HepG2 (cell line): ENCODE measurements at regions not wholly inside any gene's neighbourhood (a gene's known extent, or its start where the extent isn't known, plus 50 kb on each side); places are given as distances from the start of the nearest gene placed in this dataset.

ENCODE experiments used
- ATAC-seq: fragments of 200-7000 bp; cut with Tn5 transposase; 3 replicates; pipeline ENCODE4 v1.9.1; 2020; ENCODE audit warnings: mild to moderate bottlenecking, moderate library complexity
- BruUV-seq: library from RNA; stranded (reverse); fragments of 400-500 nt; replicated peaks from 2 replicates; lab custom pipeline; 2021; lab: Mats Ljungman, UMichigan
- CTCF ChIA-PET: fragments of 300-600 bp; formaldehyde crosslinking; extraction: SDS; loops from one replicate; lab custom pipeline; 2021; ENCODE audit warnings: low total read pairs, inconsistent platforms, low intra/inter-chr PET ratio; lab: Yijun Ruan, JAX
- POLR2A ChIA-PET: fragments of 350-600 bp; sonication (Branson Sonifier 250); formaldehyde crosslinking; loops from one replicate; lab custom pipeline; 2020; ENCODE audit warnings: antibody characterized with exemption, inconsistent platforms; lab: Yijun Ruan, JAX
- DNase-seq: peaks from one replicate; pipeline ENCODE4 v3.0.0-alpha.2; 2015; ENCODE audit warnings: low spot score
- FAIRE-seq: peaks from 3 replicates; lab custom pipeline; 2011; peaks lifted over from hg19 to GRCh38; lab: Jason Lieb, UNC
- H2AFZ ChIP-seq: one replicate; pipeline ENCODE4 v1.6.1; 2011; ENCODE audit warnings: low read length, inconsistent platforms
- H3K27ac ChIP-seq: fragments of 300-600 bp; 3 replicates; pipeline ENCODE4 v1.8.0; 2011; ENCODE audit warnings: mixed run types, mild to moderate bottlenecking, mixed read lengths, low read length, inconsistent platforms; ENCODE audit not compliant: insufficient read depth; ENCODE audit errors: extremely low read length
- H3K27me3 ChIP-seq, 2 experiments: fragments of 200-600 bp in 1 of 2; 2 replicates in 1 of 2; 3 replicates in 1 of 2; pipeline versions ENCODE4 v1.6.0 to v1.8.0; 2011; ENCODE audit warnings: low read length in 2 of 2, mild to moderate bottlenecking in 2 of 2, moderate library complexity in 2 of 2, inconsistent platforms in 1 of 2; ENCODE audit not compliant: insufficient read depth in 2 of 2, control insufficient read depth in 1 of 2
- H3K36me3 ChIP-seq, 2 experiments: fragments of 200-600 bp in 1 of 2; replicated peaks in 1 of 2; 2 replicates in 1 of 2; 3 replicates in 1 of 2; pipeline versions ENCODE4 v1.5.1 to v1.8.0; 2011; ENCODE audit warnings: low read length in 2 of 2, inconsistent platforms in 1 of 2; ENCODE audit not compliant: insufficient read depth in 2 of 2, control insufficient read depth in 1 of 2
- H3K4me1 ChIP-seq: 2 replicates; pipeline ENCODE4 v1.5.1; 2012; ENCODE audit warnings: low read length, inconsistent platforms; ENCODE audit not compliant: insufficient read depth
- H3K4me2 ChIP-seq: 2 replicates; pipeline ENCODE4 v1.6.0; 2011; ENCODE audit warnings: low read depth, low read length, inconsistent platforms
- H3K4me3 ChIP-seq, 3 experiments: fragments of 200-600 bp in 1 of 3; sonication (generic), shearing (Covaris generic) in 1 of 3; replicated peaks in 1 of 3; 2 replicates each; pipeline ENCODE4 v1.5.1; 2011 to 2016; ENCODE audit warnings: low read length in 3 of 3, inconsistent platforms in 2 of 3, low read depth in 2 of 3, mild to moderate bottlenecking in 2 of 3, control low read depth in 1 of 3, mixed read lengths in 1 of 3; ENCODE audit not compliant: insufficient read depth in 1 of 3
- H3K79me2 ChIP-seq: one replicate; pipeline ENCODE4 v1.6.1; 2011; ENCODE audit warnings: low read length, inconsistent platforms; ENCODE audit not compliant: insufficient read depth
- H3K9ac ChIP-seq: 2 replicates; pipeline ENCODE4 v1.6.0; 2011; ENCODE audit warnings: mild to moderate bottlenecking, low read depth, low read length, inconsistent platforms; ENCODE audit not compliant: insufficient read depth
- H3K9me3 ChIP-seq: 2 replicates; pipeline ENCODE4 v1.5.1; 2012; ENCODE audit warnings: mild to moderate bottlenecking, low read length
- H4K20me1 ChIP-seq: 2 replicates; pipeline ENCODE4 v1.6.0; 2011; ENCODE audit warnings: inconsistent platforms, mild to moderate bottlenecking, low read length, moderate library complexity; ENCODE audit not compliant: insufficient read depth
- DR1 ChIP-seq: sonication (generic); formaldehyde crosslinking; IDR thresholded peaks from 2 replicates; pipeline ENCODE4 v1.8.0; 2021; ENCODE audit warnings: mild to moderate bottlenecking, missing genetic modification reagents, inconsistent platforms
- FOXO1 ChIP-seq: sonication (generic); formaldehyde crosslinking; IDR thresholded peaks from 2 replicates; pipeline ENCODE4 v1.4.0; 2020; ENCODE audit warnings: missing genetic modification reagents
- FOXP1 ChIP-seq, 2 experiments: fragments of 450-650 bp in 1 of 2; IDR thresholded peaks; 2 replicates each; pipeline ENCODE4 v1.6.1; 2017 to 2018; ENCODE audit warnings: antibody characterized with exemption in 1 of 2
- HNF1A ChIP-seq, 2 experiments: sonication (generic) in 1 of 2; formaldehyde crosslinking in 1 of 2; IDR thresholded peaks; 2 replicates each; pipeline versions ENCODE4 v1.4.0 to v1.6.1; 2016 to 2020; ENCODE audit warnings: borderline replicate concordance in 1 of 2, low read depth in 1 of 2, mild to moderate bottlenecking in 1 of 2, missing genetic modification reagents in 1 of 2
- HNF1B ChIP-seq: sonication (generic); formaldehyde crosslinking; IDR thresholded peaks from 2 replicates; pipeline ENCODE4 v1.5.1; 2020; ENCODE audit warnings: mild to moderate bottlenecking, moderate library complexity, missing genetic modification reagents
- MAFG ChIP-seq: sonication (generic); formaldehyde crosslinking; IDR thresholded peaks from 2 replicates; pipeline ENCODE4 v1.5.1; 2020; ENCODE audit warnings: mild to moderate bottlenecking, missing genetic modification reagents
- RBFOX2 ChIP-seq: fragments of 200-400 bp; formaldehyde crosslinking; IDR thresholded peaks from 2 replicates; pipeline ENCODE4 v1.6.1; 2017; ENCODE audit warnings: low read depth, mild to moderate bottlenecking, low read length
- SYNCRIP ChIP-seq: fragments of 200-400 bp; formaldehyde crosslinking; IDR thresholded peaks from 2 replicates; pipeline ENCODE4 v1.6.1; 2018; ENCODE audit warnings: mild to moderate bottlenecking, low read depth, low read length; ENCODE audit not compliant: insufficient read depth
- ZBTB20 ChIP-seq: sonication (generic); formaldehyde crosslinking; IDR thresholded peaks from 2 replicates; pipeline ENCODE4 v1.8.1; 2023; ENCODE audit warnings: missing genetic modification reagents, low read depth, mild to moderate bottlenecking, borderline replicate concordance
- ZNF253 ChIP-seq: sonication (generic); formaldehyde crosslinking; IDR thresholded peaks from 2 replicates; pipeline ENCODE4 v1.8.0; 2022; ENCODE audit warnings: mild to moderate bottlenecking, missing genetic modification reagents, borderline replicate concordance
- ZNF263 ChIP-seq: sonication (generic); formaldehyde crosslinking; IDR thresholded peaks from 2 replicates; pipeline ENCODE4 v1.4.0; 2020; ENCODE audit warnings: missing genetic modification reagents
- ZNF383 ChIP-seq: sonication (generic); formaldehyde crosslinking; IDR thresholded peaks from 2 replicates; pipeline ENCODE4 v1.4.0; 2020; ENCODE audit warnings: missing genetic modification reagents, mild to moderate bottlenecking, borderline replicate concordance
- ZNF414 ChIP-seq: sonication (generic); formaldehyde crosslinking; IDR thresholded peaks from 2 replicates; pipeline ENCODE4 v1.5.0; 2020; ENCODE audit warnings: missing genetic modification reagents
- ZNF530 ChIP-seq: sonication (generic); formaldehyde crosslinking; IDR thresholded peaks from 2 replicates; pipeline ENCODE4 v1.5.0; 2020; ENCODE audit warnings: low read depth, mild to moderate bottlenecking, missing genetic modification reagents
- WGBS: methylation state at CpG from one replicate; pipeline ENCODE4 v1.1.6; 2017; ENCODE audit warnings: low lambda C conversion rate; 5-methylcytosine and 5-hydroxymethylcytosine counted together
- in situ Hi-C: cut with HindIII; loops from 2 replicates; pipeline ENCODE4 v1.10.0; 2017; ENCODE audit warnings: low pct_unique_long_range_greater_than_20kb; ENCODE audit not compliant: extremely low pct_ligation_motif_present
- intact Hi-C: fragments of 100-400 bp; cut with micrococcal nuclease; formaldehyde crosslinking; loops from one replicate; pipeline ENCODE4 v1.10.0; 2022; ENCODE audit not compliant: unreplicated experiment
- TF ChIP-seq, protein P1 (sequence below): sonication (generic); formaldehyde crosslinking; IDR thresholded peaks from 2 replicates; pipeline ENCODE4 v1.4.0; 2020; ENCODE audit warnings: mild to moderate bottlenecking, missing genetic modification reagents
- TF ChIP-seq, protein P2 (sequence below): sonication (generic); formaldehyde crosslinking; IDR thresholded peaks from 2 replicates; pipeline ENCODE4 v1.8.1; 2023; ENCODE audit warnings: missing genetic modification reagents, inconsistent platforms, borderline replicate concordance

- H3K9me3 ChIP-seq = peaks cover 62% of the 10 kb centered on the region
- DNase-seq (no peak), FAIRE-seq (no peak), ATAC-seq (no peak)
- 28% methylated on average over 1 of the region's 1 CpG for WGBS
- H2AFZ ChIP-seq = no peak overlapping the region
- no peak overlapping the region for H3K27ac ChIP-seq
- in situ Hi-C loops (no loop called here), intact Hi-C loops (no loop called here)
- no peak overlapping the region for H3K4me3 ChIP-seq
- no peaks in the 10 kb centered on the region for H3K79me2 ChIP-seq
- ChIA-PET CTCF (no interaction called here), POLR2A (no interaction called here)
- H3K27me3 ChIP-seq = no peaks in the 10 kb centered on the region
- no peak for TF ChIP-seq HNF1B (CRISPR knock-in tag)
- TF ChIP-seq, protein P1, sequence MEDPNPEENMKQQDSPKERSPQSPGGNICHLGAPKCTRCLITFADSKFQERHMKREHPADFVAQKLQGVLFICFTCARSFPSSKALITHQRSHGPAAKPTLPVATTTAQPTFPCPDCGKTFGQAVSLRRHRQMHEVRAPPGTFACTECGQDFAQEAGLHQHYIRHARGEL (CRISPR knock-in tag) = no peak
- no peak for TF ChIP-seq DR1 (CRISPR knock-in tag)
- no peak for TF ChIP-seq ZNF253 (CRISPR knock-in tag)
- no peak for TF ChIP-seq FOXP1 (IDR thresholded peaks at IDR 0.05)
- no peak for TF ChIP-seq FOXP1 (CRISPR knock-in tag; IDR thresholded peaks at IDR 0.05)
- TF ChIP-seq ZNF263 = no peak
- no peak for TF ChIP-seq SYNCRIP
- TF ChIP-seq ZNF414 (CRISPR knock-in tag) = no peak
- no peak for TF ChIP-seq HNF1A (IDR thresholded peaks at IDR 0.05; ENCODE audit: low read depth)
- TF ChIP-seq HNF1A (CRISPR knock-in tag; IDR thresholded peaks at IDR 0.05; ENCODE audit: borderline replicate concordance) = no peak
- TF ChIP-seq ZBTB20 = no peak
- TF ChIP-seq ZNF530 = no peak
- TF ChIP-seq MAFG (CRISPR knock-in tag) = no peak
- TF ChIP-seq, protein P2, sequence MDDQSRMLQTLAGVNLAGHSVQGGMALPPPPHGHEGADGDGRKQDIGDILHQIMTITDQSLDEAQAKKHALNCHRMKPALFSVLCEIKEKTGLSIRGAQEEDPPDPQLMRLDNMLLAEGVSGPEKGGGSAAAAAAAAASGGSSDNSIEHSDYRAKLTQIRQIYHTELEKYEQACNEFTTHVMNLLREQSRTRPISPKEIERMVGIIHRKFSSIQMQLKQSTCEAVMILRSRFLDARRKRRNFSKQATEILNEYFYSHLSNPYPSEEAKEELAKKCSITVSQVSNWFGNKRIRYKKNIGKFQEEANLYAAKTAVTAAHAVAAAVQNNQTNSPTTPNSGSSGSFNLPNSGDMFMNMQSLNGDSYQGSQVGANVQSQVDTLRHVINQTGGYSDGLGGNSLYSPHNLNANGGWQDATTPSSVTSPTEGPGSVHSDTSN (CRISPR knock-in tag) = no peak
- no peak for TF ChIP-seq FOXO1
- TF ChIP-seq RBFOX2 = no peak
- no peak for TF ChIP-seq ZNF383 (CRISPR knock-in tag)
- no peaks in the 10 kb centered on the region for H3K36me3 ChIP-seq
- H3K4me2 ChIP-seq = no peak overlapping the region
- no TSS peak for BruUV-seq
- no peak overlapping the region for H3K9ac ChIP-seq
- H4K20me1 ChIP-seq = no peaks in the 10 kb centered on the region
- no peaks in the 10 kb centered on the region for H3K4me1 ChIP-seq
These were observed 156.6 kb downstream of the TLR4 start for GRCh38 chr9:117860849-117861248.
